GM10248 (cell line): ENCODE measurements at regions not wholly inside any gene's neighbourhood (a gene's known extent, or its start where the extent isn't known, plus 50 kb on each side); places are given as distances from the start of the nearest gene placed in this dataset.
"Not testable (repeated sequence)": the region's sequence is repeated elsewhere in the genome, so short reads cannot be mapped to it uniquely, and the experiment has no call there.

ENCODE experiments used
- CTCF ChIA-PET: fragments of 300-600 bp; sonication (Branson Sonifier 250); formaldehyde crosslinking; extraction: SDS; loops from one replicate; lab custom pipeline; 2021; ENCODE audit warnings: antibody characterized with exemption; lab: Yijun Ruan, JAX
- POLR2A ChIA-PET: fragments of 350-650 bp; sonication (Branson Sonifier 250); formaldehyde crosslinking; extraction: SDS; loops from one replicate; lab custom pipeline; 2020; ENCODE audit warnings: antibody characterized with exemption; lab: Yijun Ruan, JAX
- DNase-seq: peaks from one replicate; pipeline ENCODE4 v3.0.0; 2012; ENCODE audit errors: extremely low spot score
- CTCF ChIP-seq: IDR thresholded peaks from 2 replicates; pipeline ENCODE4 v1.5.1; 2012; ENCODE audit warnings: mild to moderate bottlenecking, low read depth; ENCODE audit errors: extremely low read depth, missing control alignments, control extremely low read depth

DNA sequence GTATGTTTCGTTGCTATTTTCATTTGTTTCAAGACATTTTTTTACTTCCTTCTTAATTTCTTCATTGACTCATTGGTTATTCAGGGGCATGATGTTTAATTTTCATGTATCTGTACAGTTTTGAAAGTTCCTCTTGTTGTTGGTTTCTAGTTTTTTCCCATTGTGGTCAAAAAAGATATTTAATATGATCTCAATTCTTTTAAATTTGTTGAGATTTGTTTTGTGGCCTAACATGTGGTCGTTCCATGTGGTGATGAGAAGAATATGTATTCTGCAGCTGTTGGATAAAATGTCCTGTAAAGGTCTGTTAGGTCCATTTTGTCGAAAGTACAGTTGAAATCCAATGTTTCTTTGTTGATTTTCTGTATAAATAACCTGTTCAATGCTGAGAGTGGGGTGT, 110.3 kb upstream of the MAP4K4 start:
- ChIA-PET CTCF (no interaction called here), POLR2A (no interaction called here)
- DNase-seq = no peak
- TF ChIP-seq CTCF = no peak

GRCh38 chr2:101583861-101584260, 108.9 kb upstream of the RFX8 start:
- DNase-seq = no peak
- CTCF ChIA-PET = no interaction called here
- POLR2A ChIA-PET = no interaction called here

GRCh38 chr2:101581675-101582299, 106.9 kb upstream of the RFX8 start:
- CTCF ChIA-PET = no interaction called here
- POLR2A ChIA-PET = no interaction called here

More at GRCh38 chr2:101583861-101584260, 108.9 kb upstream of the RFX8 start:
- no peak for TF ChIP-seq CTCF

DNA sequence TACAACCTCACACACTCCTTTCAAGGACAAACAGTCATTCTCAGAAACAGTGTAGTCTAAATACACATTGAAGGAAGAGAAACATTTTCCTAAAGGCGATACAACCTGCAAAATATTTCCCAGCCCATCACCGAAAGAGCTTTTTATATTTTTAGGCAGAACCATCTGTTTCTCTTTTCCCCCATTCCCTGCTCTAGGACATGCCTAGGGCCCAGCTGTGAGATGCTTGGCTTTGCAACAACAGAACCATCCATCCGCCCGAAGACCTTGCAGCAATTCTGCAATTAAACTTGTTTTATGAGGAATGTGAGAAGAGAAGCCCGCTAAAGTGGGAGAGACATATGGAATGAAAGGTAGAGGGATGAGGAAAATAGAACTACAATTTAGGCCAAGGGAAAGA, 105.6 kb upstream of the RFX8 start:
- no peak for TF ChIP-seq CTCF
- no peak for DNase-seq
- POLR2A ChIA-PET = no interaction called here
- CTCF ChIA-PET = no interaction called here

More at GRCh38 chr2:101581675-101582299, 106.9 kb upstream of the RFX8 start:
- no peak for TF ChIP-seq CTCF
- no peak for DNase-seq

GRCh38 chr2:101578671-101579070, 103.8 kb upstream of the RFX8 start:
- TF ChIP-seq CTCF = no peak
- ChIA-PET CTCF (no interaction called here), POLR2A (no interaction called here)
- no peak for DNase-seq

GRCh38 chr2:101578135-101578534, 103.2 kb upstream of the RFX8 start:
- DNase-seq, POLR2A ChIA-PET, CTCF ChIA-PET: not testable (repeated sequence)

GRCh38 chr2:101577173-101577572, 102.3 kb upstream of the RFX8 start:
- TF ChIP-seq CTCF = no peak
- DNase-seq = no peak
- ChIA-PET POLR2A (no interaction called here), CTCF (no interaction called here)
